ENCODE measurements at regions not wholly inside any gene's neighbourhood (a gene's known extent, or its start where the extent isn't known, plus 50 kb on each side); places are given as distances from the start of the nearest gene placed in this dataset.

DNA sequence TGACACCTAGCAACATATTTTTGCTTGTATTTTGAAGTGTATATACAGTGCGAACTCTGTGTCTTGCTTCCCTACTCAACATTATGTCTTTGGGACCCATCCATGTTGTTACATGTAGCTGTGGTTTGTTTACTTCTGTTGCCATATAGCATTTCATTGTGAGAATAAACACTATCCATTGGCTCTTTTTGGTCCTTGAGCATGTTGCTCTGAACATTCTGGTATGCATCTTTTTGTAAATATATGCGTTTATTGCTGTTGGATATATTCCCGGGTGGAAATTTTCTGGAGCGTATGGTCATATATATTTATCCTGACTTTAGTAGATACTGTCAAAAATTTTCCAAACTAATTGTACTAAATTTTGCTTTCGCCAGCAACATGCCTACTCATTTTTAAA is 222.5 kb upstream of the SPTLC3 start:
- ChIA-PET POLR2A (no interaction called here), CTCF (no interaction called here)
- Mint-ChIP-seq H3K4me3 (no peak overlapping the region), H3K27me3 (ENCODE audit: low read depth) (no peaks in the 10 kb centered on the region), H3K36me3 (ENCODE audit: low read depth) (no peaks in the 10 kb centered on the region), H3K9me3 (ENCODE audit: insufficient read depth) (no peaks in the 10 kb centered on the region), H3K27ac (no peak overlapping the region), H3K4me1 (ENCODE audit: low read depth) (no peaks in the 10 kb centered on the region)
- DNase-seq (no peak), ATAC-seq (no peak)

DNA sequence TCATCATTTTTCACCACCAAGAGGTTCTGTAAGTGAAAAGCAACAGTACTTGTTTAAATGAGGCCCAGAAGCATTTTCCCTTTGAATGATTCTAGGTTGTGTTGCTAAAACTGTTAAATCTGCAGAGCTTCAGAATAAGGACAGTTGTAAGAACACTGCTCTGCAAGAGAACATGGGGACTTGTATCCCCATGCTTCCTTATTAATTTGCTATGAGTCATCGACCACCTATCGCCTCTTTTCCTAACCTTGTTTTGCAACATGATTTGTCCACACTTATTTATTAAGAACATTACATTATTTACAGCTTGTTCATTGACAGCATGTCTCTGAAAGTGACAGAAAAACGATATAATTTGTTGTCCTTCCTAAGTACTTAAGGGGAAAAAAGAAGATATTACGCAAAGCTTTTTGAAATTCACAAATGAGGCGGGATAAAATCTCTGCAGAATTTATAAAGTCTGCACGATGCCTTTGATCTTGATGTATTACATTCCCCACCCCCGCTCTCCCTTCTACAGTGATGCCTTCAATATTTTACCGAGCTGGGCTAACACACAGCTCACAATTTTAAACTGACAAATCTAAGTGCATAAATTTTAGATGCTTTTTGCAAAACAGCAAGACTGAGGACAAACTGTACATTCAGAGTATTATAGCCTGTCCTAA is 220.0 kb upstream of the SPTLC3 start:
- H3K9me3 Mint-ChIP-seq (ENCODE audit: insufficient read depth): no peaks in the 10 kb centered on the region
- no peak overlapping the region for H3K27ac Mint-ChIP-seq
- CTCF ChIA-PET: no interaction called here

DNA sequence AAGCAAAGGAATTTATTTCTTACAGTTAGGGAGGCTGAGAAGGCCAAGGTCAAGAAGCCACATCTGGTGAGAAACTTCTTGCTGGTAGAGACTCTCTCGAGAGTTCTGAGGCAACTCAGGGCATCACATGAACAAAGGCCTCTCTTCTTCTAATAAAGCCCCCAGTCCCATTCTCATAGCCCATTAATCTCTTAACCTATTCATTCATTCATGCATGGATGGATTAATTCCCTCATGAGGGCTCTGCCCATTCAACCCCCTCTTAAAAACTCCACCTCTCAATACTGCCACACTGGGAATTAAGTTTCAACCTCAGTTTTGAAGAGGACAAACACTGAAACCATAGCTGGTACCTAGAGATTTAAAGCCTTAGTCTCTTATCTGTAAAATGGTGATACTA is 217.9 kb upstream of the SPTLC3 start:
- H3K27ac Mint-ChIP-seq: no peak overlapping the region
- H3K36me3 Mint-ChIP-seq (ENCODE audit: low read depth): no peaks in the 10 kb centered on the region
- ChIA-PET POLR2A (no interaction called here), CTCF (no interaction called here)
- H3K9me3 Mint-ChIP-seq (ENCODE audit: insufficient read depth): no peaks in the 10 kb centered on the region
- no peaks in the 10 kb centered on the region for H3K4me1 Mint-ChIP-seq (ENCODE audit: low read depth)
- H3K27me3 Mint-ChIP-seq (ENCODE audit: low read depth): no peaks in the 10 kb centered on the region
- no peak for DNase-seq
- no peak overlapping the region for H3K4me3 Mint-ChIP-seq
- no peak for ATAC-seq

More for the DNA sequence above, 220.0 kb upstream of the SPTLC3 start:
- POLR2A ChIA-PET: no interaction called here
- DNase-seq (no peak), ATAC-seq (no peak)
- no peak overlapping the region for H3K4me3 Mint-ChIP-seq
- no peaks in the 10 kb centered on the region for H3K27me3 Mint-ChIP-seq (ENCODE audit: low read depth)
- no peaks in the 10 kb centered on the region for H3K36me3 Mint-ChIP-seq (ENCODE audit: low read depth)
- H3K4me1 Mint-ChIP-seq (ENCODE audit: low read depth): no peaks in the 10 kb centered on the region

DNA sequence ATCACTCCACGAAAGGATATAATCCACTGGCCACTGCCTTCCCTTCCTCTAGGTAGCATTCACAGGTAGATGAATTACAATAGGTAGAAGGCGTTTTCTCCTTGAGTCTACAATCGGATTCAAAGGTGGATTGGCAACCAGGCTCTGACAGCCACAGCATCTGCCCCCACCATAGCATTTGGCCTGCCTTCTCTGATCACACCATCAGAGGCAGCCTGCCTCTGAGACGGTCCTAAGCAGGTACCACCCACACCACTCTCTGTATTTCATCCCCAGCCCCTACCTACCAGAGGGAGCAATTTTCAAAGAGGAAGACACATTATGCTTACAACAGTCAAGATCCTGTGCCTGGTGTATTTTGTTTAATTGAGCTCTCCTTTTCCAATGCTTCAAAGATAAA is 210.5 kb upstream of the SPTLC3 start:
- CTCF ChIA-PET: no interaction called here
- H3K4me3 Mint-ChIP-seq: no peak overlapping the region
- no peaks in the 10 kb centered on the region for H3K36me3 Mint-ChIP-seq (ENCODE audit: low read depth)
- ATAC-seq (no peak), DNase-seq (no peak)
- no peaks in the 10 kb centered on the region for H3K27me3 Mint-ChIP-seq (ENCODE audit: low read depth)
- H3K27ac Mint-ChIP-seq: no peak overlapping the region
- H3K4me1 Mint-ChIP-seq (ENCODE audit: low read depth): no peaks in the 10 kb centered on the region
- POLR2A ChIA-PET: no interaction called here
- H3K9me3 Mint-ChIP-seq (ENCODE audit: insufficient read depth): no peaks in the 10 kb centered on the region

DNA sequence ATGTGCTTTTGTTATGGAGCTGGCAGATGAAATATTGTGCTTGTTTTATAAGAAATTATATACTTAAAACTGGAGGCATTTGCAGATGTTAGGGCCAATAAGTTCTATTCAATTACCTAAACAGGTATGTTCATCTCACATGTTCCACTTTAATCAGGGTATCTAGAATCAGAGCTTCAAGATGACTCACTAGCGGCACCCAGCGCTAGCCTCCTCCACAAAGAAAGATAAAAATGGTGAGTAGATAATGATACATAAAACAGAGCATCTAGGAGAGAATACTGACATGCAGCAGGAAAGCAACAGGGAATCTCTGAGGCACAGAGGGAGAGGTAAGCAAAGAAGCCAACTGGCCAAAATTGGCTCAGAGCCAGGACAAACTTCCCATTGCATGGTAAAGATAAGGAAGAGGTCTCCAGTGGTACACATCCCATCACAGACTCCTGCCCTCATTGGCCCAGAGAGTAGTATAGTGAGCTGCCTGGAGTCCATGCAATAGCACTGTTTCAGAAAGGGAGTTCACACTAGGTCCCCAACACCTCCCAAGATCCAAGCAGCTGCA is 200.7 kb upstream of the SPTLC3 start:
- Mint-ChIP-seq H3K4me3 (no peak overlapping the region), H3K36me3 (ENCODE audit: low read depth) (no peaks in the 10 kb centered on the region), H3K27ac (no peak overlapping the region), H3K4me1 (ENCODE audit: low read depth) (no peaks in the 10 kb centered on the region), H3K9me3 (ENCODE audit: insufficient read depth) (peaks cover 6% of the 10 kb centered on the region), H3K27me3 (ENCODE audit: low read depth) (no peaks in the 10 kb centered on the region)
- ChIA-PET POLR2A (no interaction called here), CTCF (no interaction called here)
- no peak for DNase-seq
- ATAC-seq: no peak

DNA sequence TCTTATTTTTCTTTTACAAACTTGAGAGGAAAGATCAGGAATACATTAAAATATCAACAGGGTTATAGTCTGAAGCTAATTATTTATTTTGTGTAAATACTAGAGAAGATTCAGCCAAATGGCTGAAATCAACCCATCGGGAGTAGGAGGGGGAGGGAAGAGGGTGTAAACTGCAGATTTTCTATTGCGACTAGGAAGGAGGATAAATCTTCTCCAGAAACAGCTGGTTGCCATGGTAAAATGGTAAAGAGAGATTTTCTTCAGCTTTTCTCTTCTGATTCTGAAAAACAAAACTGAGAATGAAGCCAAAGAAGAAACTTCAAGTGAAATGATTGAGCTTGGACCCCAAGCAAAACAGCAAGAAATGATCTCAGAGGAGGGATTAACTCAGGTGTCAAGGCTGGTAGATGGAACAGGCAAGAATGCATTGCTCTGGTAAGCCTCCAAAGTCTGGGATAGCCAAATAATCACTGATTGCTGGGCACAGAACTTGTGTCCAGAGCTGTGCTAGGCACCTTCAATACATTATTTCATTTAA is 193.5 kb upstream of the SPTLC3 start:
- ChIA-PET CTCF (no interaction called here), POLR2A (no interaction called here)
- Mint-ChIP-seq H3K27me3 (ENCODE audit: low read depth) (no peaks in the 10 kb centered on the region), H3K27ac (no peak overlapping the region), H3K36me3 (ENCODE audit: low read depth) (no peaks in the 10 kb centered on the region), H3K4me1 (ENCODE audit: low read depth) (no peaks in the 10 kb centered on the region), H3K4me3 (no peak overlapping the region), H3K9me3 (ENCODE audit: insufficient read depth) (no peaks in the 10 kb centered on the region)
- no peak for DNase-seq
- ATAC-seq: no peak

DNA sequence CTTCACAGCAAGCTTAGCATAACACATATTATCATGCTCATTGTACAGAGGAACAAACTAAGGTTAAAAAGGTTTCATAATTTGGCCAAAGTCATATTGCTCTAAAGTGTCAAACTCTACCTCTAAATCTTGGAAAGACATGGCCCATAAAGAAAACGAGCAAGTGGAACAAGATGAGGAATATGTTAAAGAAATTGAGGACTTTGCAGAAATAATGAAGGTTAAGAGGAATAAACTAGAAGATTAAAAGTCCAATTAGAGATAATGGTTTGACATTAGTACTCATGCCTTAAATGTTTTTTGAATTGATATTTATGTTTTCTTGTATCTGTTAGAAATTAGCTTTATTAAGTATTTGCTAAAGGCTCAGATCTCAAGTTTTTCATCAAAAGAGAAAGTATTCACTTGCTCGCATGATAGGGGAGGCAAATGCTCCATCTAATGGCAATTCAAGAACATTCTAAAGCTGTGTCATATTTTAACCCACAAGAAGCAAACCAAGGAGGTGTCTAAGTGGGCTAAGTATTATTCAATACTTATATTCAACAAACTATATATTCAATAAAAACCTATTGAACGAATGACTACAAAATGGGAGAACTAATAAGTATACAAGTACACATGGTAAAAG is 192.9 kb upstream of the SPTLC3 start:
- DNase-seq (no peak), ATAC-seq (no peak)
- Mint-ChIP-seq H3K4me1 (ENCODE audit: low read depth) (no peaks in the 10 kb centered on the region), H3K27me3 (ENCODE audit: low read depth) (no peaks in the 10 kb centered on the region), H3K27ac (no peak overlapping the region), H3K36me3 (ENCODE audit: low read depth) (no peaks in the 10 kb centered on the region), H3K9me3 (ENCODE audit: insufficient read depth) (no peaks in the 10 kb centered on the region), H3K4me3 (no peak overlapping the region)
- POLR2A ChIA-PET: no interaction called here
- CTCF ChIA-PET: no interaction called here

DNA sequence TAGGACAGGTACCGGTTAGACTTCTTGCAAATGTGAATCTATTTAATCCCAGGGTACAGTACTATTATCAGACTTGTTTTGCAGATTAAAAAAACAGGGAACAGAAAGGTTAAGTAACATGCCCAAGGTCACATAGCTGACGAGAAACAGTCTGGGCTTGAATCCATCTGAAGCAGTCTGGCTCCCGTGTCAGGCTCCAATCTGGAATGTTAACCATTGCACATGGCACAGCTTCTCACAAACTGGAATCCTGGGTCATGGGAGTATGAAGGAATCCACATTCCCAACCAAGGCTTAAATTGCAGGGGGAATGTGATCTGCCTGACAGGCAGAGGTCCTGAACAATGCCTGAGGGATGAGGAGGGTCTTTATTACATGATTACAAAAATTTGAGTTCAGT is 187.5 kb upstream of the SPTLC3 start:
- H3K27me3 Mint-ChIP-seq (ENCODE audit: low read depth): no peaks in the 10 kb centered on the region
- H3K4me1 Mint-ChIP-seq (ENCODE audit: low read depth): no peaks in the 10 kb centered on the region
- DNase-seq (no peak), ATAC-seq (no peak)
- H3K27ac Mint-ChIP-seq: no peak overlapping the region
- ChIA-PET POLR2A (no interaction called here), CTCF (no interaction called here)
- H3K4me3 Mint-ChIP-seq: no peak overlapping the region
- H3K9me3 Mint-ChIP-seq (ENCODE audit: insufficient read depth): no peaks in the 10 kb centered on the region
- H3K36me3 Mint-ChIP-seq (ENCODE audit: low read depth): no peaks in the 10 kb centered on the region

DNA sequence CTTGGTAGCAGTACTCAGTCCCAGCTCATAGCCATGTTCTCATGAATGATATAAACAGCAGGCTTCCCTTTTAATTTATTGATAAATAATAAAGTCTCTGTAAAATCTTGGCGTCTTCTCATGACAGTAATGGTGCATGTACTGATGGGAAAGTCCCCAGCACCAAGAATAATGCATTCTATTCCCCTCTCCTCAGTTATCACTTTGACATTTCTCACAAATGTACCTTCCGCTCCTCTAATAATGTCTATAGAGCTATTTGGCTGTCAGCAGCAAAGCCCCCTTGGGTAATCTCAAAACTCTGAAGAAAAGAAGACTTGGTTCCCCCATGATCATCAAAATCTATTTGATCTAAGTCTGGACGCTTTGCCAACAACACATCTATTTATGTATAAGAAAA is 185.0 kb upstream of the SPTLC3 start:
- no peaks in the 10 kb centered on the region for H3K36me3 Mint-ChIP-seq (ENCODE audit: low read depth)
- DNase-seq (no peak), ATAC-seq (no peak)
- no peaks in the 10 kb centered on the region for H3K4me1 Mint-ChIP-seq (ENCODE audit: low read depth)
- no peaks in the 10 kb centered on the region for H3K9me3 Mint-ChIP-seq (ENCODE audit: insufficient read depth)
- H3K4me3 Mint-ChIP-seq: no peak overlapping the region
- H3K27ac Mint-ChIP-seq: no peak overlapping the region
- ChIA-PET CTCF (no interaction called here), POLR2A (no interaction called here)
- H3K27me3 Mint-ChIP-seq (ENCODE audit: low read depth): no peaks in the 10 kb centered on the region

DNA sequence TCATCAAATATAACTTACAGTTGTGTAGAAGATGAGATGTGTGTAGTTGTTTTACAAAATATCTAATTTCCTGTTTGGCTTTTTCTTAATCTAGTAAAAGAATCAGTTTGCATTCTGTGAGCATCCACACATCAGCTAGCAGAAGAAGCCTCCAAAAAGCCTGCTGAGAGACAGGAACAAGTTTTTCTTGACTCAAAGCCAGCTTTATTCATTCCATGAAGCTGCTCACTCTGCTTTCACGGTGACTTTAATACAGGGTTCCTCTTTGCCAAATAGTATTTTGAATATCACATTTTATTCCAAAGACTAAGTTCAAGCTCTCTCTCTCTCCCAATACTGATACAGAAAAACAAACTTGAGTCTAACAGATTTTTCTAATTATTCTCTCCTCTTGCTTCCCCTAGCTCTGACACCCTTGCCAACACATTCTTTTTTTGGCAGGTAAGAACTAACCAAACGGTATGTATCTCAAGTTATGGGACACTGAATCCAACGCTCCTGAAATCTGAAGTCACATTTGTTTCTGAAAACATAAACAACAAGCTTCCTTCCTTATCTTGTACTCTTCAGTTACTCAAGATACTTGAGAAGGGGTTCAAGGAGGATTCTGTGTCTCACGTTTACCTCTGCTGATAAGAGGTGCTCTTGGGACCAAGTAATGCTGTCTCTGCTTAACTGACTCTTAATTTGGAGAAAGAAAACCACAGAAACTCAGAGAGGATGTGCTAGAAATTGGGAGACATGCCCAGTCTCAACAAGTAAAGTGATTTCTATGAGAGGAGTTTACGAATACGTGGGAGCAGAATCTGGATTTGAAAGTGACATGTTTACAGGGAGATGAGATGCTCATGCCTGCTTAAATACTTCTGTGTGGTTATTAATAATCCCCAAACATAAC is 184.2 kb upstream of the SPTLC3 start:
- CTCF ChIA-PET: no interaction called here
- H3K4me3 Mint-ChIP-seq: no peak overlapping the region

DNA sequence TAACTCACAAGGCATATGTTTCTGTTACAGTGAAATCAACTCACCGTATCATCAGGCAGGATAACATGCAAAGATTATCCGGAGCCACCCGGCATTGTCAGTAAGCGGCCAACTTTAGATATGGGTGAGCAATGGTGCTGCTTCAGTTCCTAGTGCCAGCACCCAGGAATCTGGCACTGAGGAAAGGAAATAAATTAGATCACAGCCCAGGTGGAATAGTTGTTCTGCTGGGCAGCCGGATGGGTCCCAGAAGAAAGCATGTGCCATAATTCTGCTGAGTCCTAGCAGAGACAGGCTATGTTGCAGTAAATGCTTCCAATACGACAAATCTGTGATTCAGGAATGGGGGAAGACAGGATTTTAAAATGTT is 183.6 kb upstream of the SPTLC3 start:
- ATAC-seq (no peak), DNase-seq (no peak)
- no peak overlapping the region for H3K4me3 Mint-ChIP-seq
- no peaks in the 10 kb centered on the region for H3K27me3 Mint-ChIP-seq (ENCODE audit: low read depth)
- H3K36me3 Mint-ChIP-seq (ENCODE audit: low read depth): no peaks in the 10 kb centered on the region
- H3K27ac Mint-ChIP-seq: no peak overlapping the region
- ChIA-PET CTCF (no interaction called here), POLR2A (no interaction called here)
- no peaks in the 10 kb centered on the region for H3K9me3 Mint-ChIP-seq (ENCODE audit: insufficient read depth)
- no peaks in the 10 kb centered on the region for H3K4me1 Mint-ChIP-seq (ENCODE audit: low read depth)

More for the DNA sequence above, 184.2 kb upstream of the SPTLC3 start:
- no peaks in the 10 kb centered on the region for H3K36me3 Mint-ChIP-seq (ENCODE audit: low read depth)
- H3K9me3 Mint-ChIP-seq (ENCODE audit: insufficient read depth): no peaks in the 10 kb centered on the region
- POLR2A ChIA-PET: no interaction called here
- DNase-seq: no peak
- H3K27ac Mint-ChIP-seq: no peak overlapping the region
- no peak for ATAC-seq
- no peaks in the 10 kb centered on the region for H3K4me1 Mint-ChIP-seq (ENCODE audit: low read depth)
- H3K27me3 Mint-ChIP-seq (ENCODE audit: low read depth): no peaks in the 10 kb centered on the region

DNA sequence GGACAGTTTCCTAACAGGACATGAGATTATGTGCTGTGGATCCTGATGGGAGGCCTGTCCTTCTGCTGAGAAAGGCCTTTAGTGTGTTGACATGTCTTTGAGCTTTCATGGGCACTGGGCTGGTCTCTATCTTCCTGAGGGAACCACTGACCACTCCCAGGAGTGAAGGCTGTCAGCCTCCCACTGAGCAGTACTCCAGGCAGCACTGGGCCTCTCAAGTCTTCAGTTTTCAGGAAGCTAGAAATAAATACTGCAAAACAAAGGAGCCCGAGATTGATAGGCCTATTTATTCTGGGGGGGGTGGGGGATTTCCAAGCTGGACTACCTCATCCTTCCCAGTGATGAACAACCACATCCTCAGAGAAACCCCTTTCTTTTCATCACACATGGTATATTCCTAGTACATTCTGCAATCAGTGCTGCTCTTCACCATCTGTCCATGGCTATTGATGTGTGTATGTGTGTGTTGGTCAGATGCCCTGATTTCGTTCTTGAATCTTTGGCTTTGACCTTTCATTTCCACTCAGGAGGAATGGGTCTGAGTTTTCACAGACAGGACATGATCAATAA is 180.9 kb upstream of the SPTLC3 start:
- Mint-ChIP-seq H3K4me3 (no peak overlapping the region), H3K27ac (no peak overlapping the region), H3K9me3 (ENCODE audit: insufficient read depth) (no peaks in the 10 kb centered on the region), H3K27me3 (ENCODE audit: low read depth) (no peaks in the 10 kb centered on the region), H3K4me1 (ENCODE audit: low read depth) (no peaks in the 10 kb centered on the region), H3K36me3 (ENCODE audit: low read depth) (no peaks in the 10 kb centered on the region)
- no peak for ATAC-seq
- ChIA-PET POLR2A (no interaction called here), CTCF (no interaction called here)
- no peak for DNase-seq
